22Rv1 (cell line): ENCODE measurements at regions not wholly inside any gene's neighbourhood (a gene's known extent, or its start where the extent isn't known, plus 50 kb on each side); places are given as distances from the start of the nearest gene placed in this dataset.

Source experiments
- ZFX ChIP-seq: fragments of 450-650 bp; IDR thresholded peaks from 2 replicates; pipeline ENCODE4 v1.6.1; 2017; ENCODE audit warnings: antibody characterized with exemption, borderline replicate concordance
- TF ChIP-seq, protein P1 (sequence below): fragments of 450-650 bp; IDR thresholded peaks from 2 replicates; pipeline ENCODE4 v1.5.1; 2017; ENCODE audit warnings: mild to moderate bottlenecking

GRCh38 chr14:86574778-86575129, 1044.8 kb downstream of the FLRT2 start:
- TF ChIP-seq ZFX, result no peak
- TF ChIP-seq, protein P1, sequence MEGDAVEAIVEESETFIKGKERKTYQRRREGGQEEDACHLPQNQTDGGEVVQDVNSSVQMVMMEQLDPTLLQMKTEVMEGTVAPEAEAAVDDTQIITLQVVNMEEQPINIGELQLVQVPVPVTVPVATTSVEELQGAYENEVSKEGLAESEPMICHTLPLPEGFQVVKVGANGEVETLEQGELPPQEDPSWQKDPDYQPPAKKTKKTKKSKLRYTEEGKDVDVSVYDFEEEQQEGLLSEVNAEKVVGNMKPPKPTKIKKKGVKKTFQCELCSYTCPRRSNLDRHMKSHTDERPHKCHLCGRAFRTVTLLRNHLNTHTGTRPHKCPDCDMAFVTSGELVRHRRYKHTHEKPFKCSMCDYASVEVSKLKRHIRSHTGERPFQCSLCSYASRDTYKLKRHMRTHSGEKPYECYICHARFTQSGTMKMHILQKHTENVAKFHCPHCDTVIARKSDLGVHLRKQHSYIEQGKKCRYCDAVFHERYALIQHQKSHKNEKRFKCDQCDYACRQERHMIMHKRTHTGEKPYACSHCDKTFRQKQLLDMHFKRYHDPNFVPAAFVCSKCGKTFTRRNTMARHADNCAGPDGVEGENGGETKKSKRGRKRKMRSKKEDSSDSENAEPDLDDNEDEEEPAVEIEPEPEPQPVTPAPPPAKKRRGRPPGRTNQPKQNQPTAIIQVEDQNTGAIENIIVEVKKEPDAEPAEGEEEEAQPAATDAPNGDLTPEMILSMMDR, result no peak
